BLaER1 treated with 17β-estradiol and CSF1 and Interleukin-3, amounts not matched to agents 10 nM and 100 nM (cell line): ENCODE measurements at regions not wholly inside any gene's neighbourhood (a gene's known extent, or its start where the extent isn't known, plus 50 kb on each side); places are given as distances from the start of the nearest gene placed in this dataset.
A peak's percentile ranks its signal among the peaks of the same experiment; 100 is the strongest.
"Not testable (repeated sequence)": the region's sequence is repeated elsewhere in the genome, so short reads cannot be mapped to it uniquely, and the experiment has no call there.

Experiments
- H3K27ac ChIP-seq, 11 experiments: shearing (Covaris generic); formaldehyde crosslinking; 2 replicates each; pipeline ENCODE4 v1.8.1; 2022
- H3K27me3 ChIP-seq, 11 experiments: shearing (Covaris generic); formaldehyde crosslinking; 2 replicates each; pipeline ENCODE4 v1.8.1; 2022
- H3K36me3 ChIP-seq, 11 experiments: shearing (Covaris generic); formaldehyde crosslinking; 2 replicates each; pipeline ENCODE4 v1.8.1; 2022
- H3K4me1 ChIP-seq, 10 experiments: shearing (Covaris generic); formaldehyde crosslinking; 2 replicates each; pipeline ENCODE4 v1.8.1; 2022
- H3K4me2 ChIP-seq, 11 experiments: shearing (Covaris generic); formaldehyde crosslinking; 2 replicates each; pipeline ENCODE4 v1.8.1; 2022
- H3K4me3 ChIP-seq, 10 experiments: shearing (Covaris generic); formaldehyde crosslinking; 2 replicates each; pipeline ENCODE4 v1.8.1; 2022
- H3K9ac ChIP-seq, 11 experiments: shearing (Covaris generic); formaldehyde crosslinking; 2 replicates each; pipeline ENCODE4 v1.8.1; 2022
- H3K9me3 ChIP-seq, 11 experiments: shearing (Covaris generic); formaldehyde crosslinking; replicated peaks in 1 of 11; 2 replicates each; pipeline ENCODE4 v1.8.1; 2022
- H4K20me1 ChIP-seq, 11 experiments: shearing (Covaris generic); formaldehyde crosslinking; 2 replicates each; pipeline ENCODE4 v1.8.1; 2022
- Cebpa-rat ChIP-seq, 11 experiments: shearing (Covaris generic); IDR thresholded peaks; 2 replicates each; pipeline ENCODE4 v1.8.1; 2022

- H3K27me3 ChIP-seq, result no peaks in the 10 kb centered on the region
- H3K4me1 ChIP-seq, result peaks cover 3 to 33% (median 15%) of the 10 kb centered on the region in 10 experiments
- TF ChIP-seq Cebpa-rat (IDR thresholded peaks at IDR 0.05), result no peak
- no peaks in the 10 kb centered on the region for H4K20me1 ChIP-seq
- H3K36me3 ChIP-seq, result peaks cover 0 to 16% (median 0%) of the 10 kb centered on the region in 11 experiments; a peak in 6 of 22 replicates
- H3K9ac ChIP-seq, result no peak overlapping the region
- H3K4me3 ChIP-seq, result no peak overlapping the region
- H3K4me2 ChIP-seq, result peak overlapping the region in 1 of 11 experiments; percentile 33; a peak in 1 of 22 replicates
- peaks cover 7 to 40% (median 23%) of the 10 kb centered on the region in 11 experiments for H3K9me3 ChIP-seq
- H3K27ac ChIP-seq, result no peak overlapping the region
These were observed 53.6 kb downstream of the APCS start for GRCh38 chr1:159641221-159641620.

GRCh38 chr1:159646687-159647086 is 59.1 kb downstream of the APCS start:
- Histone ChIP-seq H3K9ac (peak overlapping the region; percentile 51 to 84 (median 78)), H3K9me3 (peaks cover 7 to 65% (median 30%) of the 10 kb centered on the region in 11 experiments), H3K27me3 (no peaks in the 10 kb centered on the region), H4K20me1 (no peaks in the 10 kb centered on the region), H3K27ac (peak overlapping the region; percentile 86 to 99 (median 96)), H3K4me1 (peaks cover 18 to 51% (median 33%) of the 10 kb centered on the region in 10 experiments), H3K4me2 (peak overlapping the region; percentile 53 to 87 (median 77)), H3K36me3 (peaks cover 0 to 16% (median 0%) of the 10 kb centered on the region in 11 experiments; a peak in 6 of 22 replicates), H3K4me3 (peak overlapping the region in 5 of 10 experiments; percentile 6 to 49 (median 10); a peak in 6 of 20 replicates)
- TF ChIP-seq Cebpa-rat (IDR thresholded peaks at IDR 0.05), result peak; percentile 1 to 99 (median 93); a peak in 20 of 22 replicates

GRCh38 chr1:159647616-159648015 is 60.0 kb downstream of the APCS start:
- H3K27ac ChIP-seq, result peak overlapping the region; percentile 86 to 99 (median 96)
- H3K4me1 ChIP-seq, result peaks cover 18 to 42% (median 33%) of the 10 kb centered on the region in 10 experiments
- H3K36me3 ChIP-seq, result peaks cover 0 to 16% (median 0%) of the 10 kb centered on the region in 11 experiments; a peak in 6 of 22 replicates
- H3K9me3 ChIP-seq, result peaks cover 7 to 58% (median 30%) of the 10 kb centered on the region in 11 experiments
- no peaks in the 10 kb centered on the region for H4K20me1 ChIP-seq
- peak overlapping the region; percentile 53 to 84 (median 70); a peak in 19 of 22 replicates for H3K4me2 ChIP-seq
- 0 out of 20 replicates have a peak overlapping the region, but pooled peaks of 1 of the 10 experiments have one; percentile 8 for H3K4me3 ChIP-seq
- peak overlapping the region in 10 of 11 experiments; percentile 24 to 84 (median 77); a peak in 18 of 22 replicates for H3K9ac ChIP-seq
- TF ChIP-seq Cebpa-rat (IDR thresholded peaks at IDR 0.05), result no peak
- H3K27me3 ChIP-seq, result no peaks in the 10 kb centered on the region

- H3K4me3 ChIP-seq, result no peak overlapping the region
- H3K4me1 ChIP-seq, result peaks cover 2 to 16% (median 6%) of the 10 kb centered on the region in 10 experiments; a peak in 19 of 20 replicates
- no peak overlapping the region for H3K4me2 ChIP-seq
- no peak overlapping the region for H3K9ac ChIP-seq
- H3K27me3 ChIP-seq, result no peaks in the 10 kb centered on the region
- H3K36me3 ChIP-seq, result no peaks in the 10 kb centered on the region
- H4K20me1 ChIP-seq, result no peaks in the 10 kb centered on the region
- no peak overlapping the region; a peak in 1 of 22 replicates for H3K27ac ChIP-seq
- peaks cover 0 to 20% (median 2%) of the 10 kb centered on the region in 11 experiments; a peak in 8 of 22 replicates for H3K9me3 ChIP-seq
- TF ChIP-seq Cebpa-rat (IDR thresholded peaks at IDR 0.05), result no peak
These were observed 61.9 kb downstream of the CRP start for GRCh38 chr1:159652506-159652905.

GRCh38 chr1:159653201-159653600 is 61.2 kb downstream of the CRP start:
- H3K4me1 ChIP-seq, result peaks cover 0 to 10% (median 0%) of the 10 kb centered on the region in 10 experiments; a peak in 3 of 20 replicates
- H3K27ac ChIP-seq, result peak overlapping the region in 1 of 11 experiments; percentile 24; a peak in 1 of 22 replicates
- H3K4me2 ChIP-seq, result no peak overlapping the region
- no peaks in the 10 kb centered on the region for H3K27me3 ChIP-seq
- no peaks in the 10 kb centered on the region for H3K36me3 ChIP-seq
- no peak overlapping the region for H3K4me3 ChIP-seq
- H3K9me3 ChIP-seq, result peaks cover 0 to 15% (median 0%) of the 10 kb centered on the region in 11 experiments; a peak in 5 of 22 replicates
- no peak for TF ChIP-seq Cebpa-rat (IDR thresholded peaks at IDR 0.05)
- H3K9ac ChIP-seq, result no peak overlapping the region
- no peaks in the 10 kb centered on the region for H4K20me1 ChIP-seq

- H3K4me3 ChIP-seq, H3K27me3 ChIP-seq, H3K36me3 ChIP-seq, H3K9ac ChIP-seq, H3K4me2 ChIP-seq, H3K27ac ChIP-seq, H4K20me1 ChIP-seq: not testable (repeated sequence)
- peaks cover 0 to 14% (median 0%) of the 10 kb centered on the region in 10 experiments; a peak in 5 of 20 replicates for H3K4me1 ChIP-seq
- H3K9me3 ChIP-seq, result peaks cover 0 to 29% (median 0%) of the 10 kb centered on the region in 11 experiments; a peak in 9 of 22 replicates
These were observed 56.9 kb downstream of the CRP start for GRCh38 chr1:159657477-159657876.
